Iris pigment epithelial cell (primary cell): ENCODE measurements at regions not wholly inside any gene's neighbourhood (a gene's known extent, or its start where the extent isn't known, plus 50 kb on each side); places are given as distances from the start of the nearest gene placed in this dataset.
A peak's percentile ranks its signal among the peaks of the same experiment; 100 is the strongest.

ENCODE experiments used
- DNase-seq: peaks from one replicate; pipeline ENCODE4 v3.0.0-alpha.2; 2011; ENCODE audit warnings: low read depth

DNA sequence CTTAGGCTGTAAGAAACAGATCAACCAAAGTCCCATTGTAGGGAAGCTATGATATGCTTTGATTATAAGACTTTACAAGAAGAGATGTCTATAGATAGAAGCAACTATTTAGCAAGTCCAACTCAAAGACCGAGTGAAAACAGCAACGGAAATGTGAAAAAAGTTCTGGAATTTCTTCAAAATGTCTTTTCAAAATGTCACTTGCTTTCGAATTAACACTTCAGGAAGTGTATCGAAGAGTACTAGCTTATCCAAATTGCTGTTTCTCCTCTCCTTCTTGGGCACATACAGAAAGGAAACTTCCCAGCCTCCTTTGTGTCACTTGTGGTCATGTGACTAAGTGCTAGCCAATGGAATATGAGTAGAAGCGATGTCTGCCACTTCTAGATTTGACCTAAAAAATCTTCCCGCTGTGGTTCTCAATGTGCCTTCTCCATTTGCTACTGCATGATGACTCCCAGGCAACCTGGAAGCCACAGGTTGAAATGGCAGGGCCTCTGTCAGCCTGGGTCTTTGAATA, 89.9 kb downstream of the TSEN15 start:
- no peak for DNase-seq

DNA sequence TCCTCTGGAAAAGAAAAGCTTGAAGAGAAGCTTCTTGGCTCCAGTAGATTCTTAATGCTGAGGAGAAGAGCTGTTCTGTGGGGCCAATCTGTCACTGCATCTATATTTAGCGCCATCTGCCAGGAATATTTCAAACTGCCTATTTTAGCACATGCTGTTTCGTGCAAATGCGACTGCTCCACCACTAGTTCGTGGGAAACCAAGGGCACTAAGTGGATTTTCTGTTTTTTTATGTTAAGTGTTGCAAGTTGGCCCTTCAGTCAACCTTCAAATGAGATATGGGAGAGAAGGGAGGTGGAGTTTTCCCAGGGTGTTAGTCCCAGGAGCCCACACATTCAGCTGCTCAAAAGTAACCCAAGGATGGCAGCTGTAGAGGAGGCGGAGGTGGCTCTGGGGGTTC, 91.9 kb downstream of the TSEN15 start:
- DNase-seq: no peak

DNA sequence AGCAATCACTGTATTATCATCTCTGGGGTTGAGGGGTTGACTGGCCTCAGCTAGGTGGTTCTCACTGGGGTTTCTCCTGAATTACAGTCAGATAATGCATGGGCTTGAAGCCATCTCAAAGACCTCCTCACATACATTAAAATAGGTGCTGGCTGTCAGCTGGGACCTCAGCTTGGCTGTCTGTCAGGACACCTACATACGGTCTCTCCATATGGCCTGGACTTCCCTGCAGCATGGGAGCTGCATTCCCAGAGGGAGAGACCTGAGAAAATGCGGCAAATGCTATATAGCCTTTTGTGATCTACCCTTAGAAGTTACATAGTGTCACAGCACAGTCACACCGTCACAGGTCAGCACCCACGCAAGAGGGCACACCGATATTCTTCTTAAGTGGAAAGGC, 93.6 kb downstream of the TSEN15 start:
- DNase-seq: no peak

DNA sequence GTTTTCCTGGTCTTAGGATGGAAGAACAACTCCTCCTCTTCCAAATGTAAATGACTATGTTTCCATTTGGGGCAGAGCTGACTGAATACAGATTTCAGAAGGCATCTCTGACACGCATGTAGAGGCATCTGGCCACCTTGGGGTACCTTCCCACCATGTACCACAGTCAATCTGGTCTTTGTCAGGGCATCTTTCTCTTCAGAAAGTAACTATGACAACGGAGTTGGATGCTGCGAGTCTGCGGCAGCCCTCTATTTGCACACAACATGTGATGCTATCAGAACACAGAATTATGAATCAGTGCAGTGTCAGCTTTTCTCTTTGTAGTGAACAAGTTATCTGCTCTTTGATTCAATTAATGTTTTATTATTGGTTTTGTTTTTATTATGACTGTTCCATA, 94.7 kb downstream of the TSEN15 start:
- no peak for DNase-seq

DNA sequence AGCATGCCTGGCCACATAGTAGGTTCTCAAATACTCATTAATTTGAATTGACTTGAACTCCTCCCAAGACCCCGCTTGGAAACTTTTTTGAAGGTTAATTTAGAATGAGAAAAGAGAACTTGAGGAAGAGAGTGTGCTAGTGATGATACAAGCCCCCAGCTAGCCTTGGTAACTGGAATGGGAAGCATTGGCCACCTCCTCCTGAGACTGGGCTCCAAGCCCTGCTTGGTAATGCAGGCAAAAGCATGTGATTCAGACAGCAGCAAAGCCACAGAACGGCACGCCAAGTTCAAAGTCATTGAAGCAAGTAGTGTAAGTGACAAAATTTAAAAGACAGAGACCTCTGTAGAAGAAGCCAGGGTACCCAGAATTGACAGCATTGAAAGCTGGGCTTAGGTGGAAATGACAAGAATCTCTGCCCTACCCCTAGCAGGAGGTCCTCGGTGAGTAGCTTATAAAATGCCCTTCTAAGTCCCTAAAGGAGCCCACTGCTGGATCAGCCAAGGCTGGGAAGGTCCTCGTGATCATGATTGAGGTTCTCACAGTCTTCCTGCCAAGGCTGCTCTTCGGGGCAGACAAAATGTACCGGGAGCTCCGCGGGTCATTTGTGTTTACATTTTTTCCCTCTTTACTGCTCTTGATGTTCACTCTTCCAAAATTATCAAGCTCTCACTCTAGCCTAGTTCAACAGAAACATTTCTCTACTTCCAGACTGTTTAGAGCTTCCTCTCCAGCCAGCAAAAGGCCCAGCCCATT, 99.4 kb downstream of the TSEN15 start:
- peak; percentile 37 for DNase-seq

DNA sequence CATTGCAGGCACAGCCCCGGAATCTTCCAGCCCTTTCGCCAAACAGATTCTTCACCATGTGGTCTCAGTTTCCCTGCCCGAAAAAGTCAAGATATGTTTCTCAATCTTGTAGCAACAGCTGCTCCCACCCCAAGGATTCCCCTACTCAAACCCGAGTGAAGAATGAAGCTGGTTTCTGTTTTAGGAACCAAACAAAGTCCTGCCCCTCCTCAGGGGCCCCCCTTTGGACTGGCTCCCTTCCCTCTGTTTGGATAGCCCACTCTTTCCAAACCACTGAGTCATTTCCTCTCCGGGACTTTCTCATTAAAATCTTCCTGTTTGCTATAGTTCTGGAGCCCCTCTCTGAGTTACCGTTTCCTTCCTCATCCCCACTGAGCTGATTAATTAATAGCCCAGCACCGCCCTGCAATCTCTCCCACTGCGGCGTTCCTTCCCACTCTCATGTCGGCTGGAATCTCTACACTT, 100.9 kb downstream of the TSEN15 start:
- peak; percentile 43 for DNase-seq

DNA sequence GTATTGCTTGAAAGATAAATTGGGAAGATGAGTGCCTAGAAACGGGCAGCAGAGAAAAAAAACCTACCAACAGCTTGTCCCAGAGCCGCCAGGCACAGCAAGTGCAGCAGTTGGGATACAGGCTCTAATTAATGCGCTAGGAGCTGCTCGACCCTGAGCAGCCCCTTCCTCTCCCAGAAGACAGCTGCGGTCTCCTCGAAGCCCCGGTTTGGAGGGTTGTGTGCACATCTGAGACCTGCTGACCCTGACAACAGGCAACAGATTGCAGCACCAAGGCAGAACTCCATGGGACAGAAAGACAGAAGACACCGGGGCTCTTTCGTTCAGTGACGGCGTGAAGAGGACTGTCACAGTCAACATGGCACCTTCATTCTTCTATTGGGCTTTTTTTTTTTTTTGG, 101.4 kb downstream of the TSEN15 start:
- DNase-seq: no peak

DNA sequence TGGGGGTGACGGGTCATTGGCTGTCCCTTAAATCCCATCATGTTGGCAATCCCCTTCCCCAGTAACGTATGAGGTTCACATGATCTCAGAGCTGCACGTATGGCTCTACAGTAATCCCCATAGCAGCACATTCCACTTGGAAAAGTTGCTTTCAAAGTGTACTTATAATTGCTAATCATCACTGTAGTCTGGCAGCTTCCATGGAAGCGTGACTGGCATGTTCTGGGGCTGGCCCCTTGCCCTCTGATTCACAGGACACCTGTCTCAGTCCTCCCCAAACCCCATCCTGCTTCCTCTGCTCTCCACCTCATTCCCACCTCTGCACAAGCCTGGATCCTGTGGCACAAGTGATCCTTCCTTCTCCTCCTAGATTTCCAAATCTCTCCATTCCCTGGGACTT, 102.2 kb downstream of the TSEN15 start:
- DNase-seq: no peak

DNA sequence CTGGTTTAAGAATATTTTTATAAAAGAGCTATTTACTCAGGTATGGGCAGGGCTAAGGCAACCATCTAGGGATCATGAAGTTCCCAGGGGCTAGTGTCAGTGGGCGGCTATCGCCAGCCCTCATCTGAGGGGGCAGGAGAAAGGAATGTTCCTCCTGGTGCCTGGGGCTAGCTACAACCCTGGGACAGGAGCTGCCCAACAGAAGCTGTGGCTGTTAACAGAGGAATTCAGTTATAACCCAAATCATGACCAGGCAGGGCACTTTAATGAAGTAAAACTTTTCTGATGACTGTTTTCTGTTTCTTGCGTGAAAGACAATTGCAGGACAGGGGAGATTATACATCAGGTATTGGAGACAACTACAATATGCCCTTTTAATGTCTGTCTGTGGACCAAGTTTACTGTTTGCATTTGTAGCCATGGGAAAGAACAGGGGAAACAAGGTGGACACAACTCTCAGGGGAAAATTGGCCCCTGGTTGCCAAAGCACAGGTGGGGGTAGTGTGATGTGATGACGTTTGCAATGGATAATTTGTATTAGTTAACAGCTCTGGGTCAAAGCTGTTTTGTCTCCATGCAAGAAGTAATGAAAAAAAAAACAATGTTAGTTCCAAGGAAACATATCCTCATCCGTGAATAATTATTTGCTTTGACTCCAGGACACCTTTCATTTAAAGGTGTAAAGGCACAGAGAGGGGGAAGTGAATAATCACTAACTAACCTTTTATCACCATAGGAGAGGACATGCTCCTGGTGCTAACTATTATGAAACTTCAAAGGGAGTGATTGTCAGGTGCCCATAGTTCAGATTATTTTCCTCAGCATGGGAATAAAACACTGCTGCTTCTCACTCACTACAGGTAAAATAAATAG, 105.2 kb downstream of the TSEN15 start:
- no peak for DNase-seq

DNA sequence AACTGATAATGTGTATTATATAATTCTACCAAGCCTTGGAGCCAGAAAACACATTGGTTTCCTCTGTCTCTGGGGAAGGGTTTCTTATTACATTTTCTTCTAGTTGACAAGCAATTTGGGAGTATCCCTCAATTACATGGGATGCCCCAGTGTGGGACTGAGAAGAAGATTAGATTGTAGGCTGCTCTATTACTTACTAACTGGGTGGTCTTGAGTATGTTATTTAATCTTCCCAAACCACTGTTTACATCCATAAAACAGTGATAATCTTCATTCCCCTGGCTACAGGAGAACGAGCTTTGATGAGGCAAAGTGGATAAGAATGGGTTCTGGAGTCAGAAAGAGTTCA, 105.8 kb downstream of the TSEN15 start:
- DNase-seq: no peak

DNA sequence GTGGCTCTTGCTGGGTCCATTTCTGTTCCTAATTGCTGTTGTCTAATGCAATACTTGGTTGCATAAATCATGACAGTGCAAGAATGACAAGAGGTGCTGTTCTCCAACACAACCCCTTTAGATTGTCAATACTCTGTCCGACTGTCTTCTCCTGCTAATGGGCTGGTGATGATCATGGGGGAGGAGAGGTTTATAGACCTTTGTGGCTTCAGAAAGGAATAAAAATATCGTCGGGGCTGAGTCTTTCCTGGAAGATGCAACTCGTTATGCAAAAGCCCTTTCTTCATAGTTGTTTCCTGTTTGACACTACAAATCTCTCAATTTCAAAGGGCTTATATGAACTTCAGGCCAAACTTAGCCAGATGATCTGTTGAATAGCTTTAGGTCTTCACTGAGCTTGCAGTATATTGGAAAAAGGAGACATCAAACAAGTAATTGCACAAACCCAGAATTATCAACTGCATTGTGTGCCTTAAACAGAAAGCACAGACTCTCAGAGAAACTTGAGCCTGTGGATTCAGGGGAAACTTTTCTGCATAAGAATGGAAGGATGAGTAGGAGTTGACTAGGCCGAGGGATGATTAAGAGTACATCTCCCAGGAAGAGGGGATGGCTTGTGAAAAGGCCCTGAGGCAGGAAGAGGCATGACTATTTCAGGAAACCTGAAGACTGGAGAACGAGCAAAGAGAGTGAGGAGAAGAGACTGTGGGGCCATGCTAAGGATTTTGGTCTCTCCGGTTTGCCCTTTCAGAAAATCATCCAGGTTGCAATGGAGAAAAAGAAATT, 107.6 kb downstream of the TSEN15 start:
- no peak for DNase-seq

DNA sequence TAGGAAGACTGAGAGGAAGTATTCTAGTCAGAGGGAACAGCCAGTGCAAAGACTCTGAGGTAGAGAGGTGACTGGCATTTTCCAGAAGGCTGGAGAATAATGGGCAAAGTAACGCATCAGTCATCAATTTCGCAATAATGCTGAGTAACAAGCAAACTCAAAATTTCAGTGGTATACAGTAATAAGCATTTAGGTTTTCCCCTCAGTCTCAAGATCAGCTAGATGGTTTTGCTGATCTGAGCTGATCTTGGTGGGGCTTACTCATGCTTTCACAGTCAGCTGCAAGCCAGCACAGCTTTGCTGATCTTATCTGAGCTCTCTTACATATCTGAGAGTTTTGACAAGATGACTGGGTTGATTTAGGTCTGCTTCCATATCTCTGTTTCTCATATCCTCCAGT, 108.7 kb downstream of the TSEN15 start:
- peak; percentile 95 for DNase-seq

DNA sequence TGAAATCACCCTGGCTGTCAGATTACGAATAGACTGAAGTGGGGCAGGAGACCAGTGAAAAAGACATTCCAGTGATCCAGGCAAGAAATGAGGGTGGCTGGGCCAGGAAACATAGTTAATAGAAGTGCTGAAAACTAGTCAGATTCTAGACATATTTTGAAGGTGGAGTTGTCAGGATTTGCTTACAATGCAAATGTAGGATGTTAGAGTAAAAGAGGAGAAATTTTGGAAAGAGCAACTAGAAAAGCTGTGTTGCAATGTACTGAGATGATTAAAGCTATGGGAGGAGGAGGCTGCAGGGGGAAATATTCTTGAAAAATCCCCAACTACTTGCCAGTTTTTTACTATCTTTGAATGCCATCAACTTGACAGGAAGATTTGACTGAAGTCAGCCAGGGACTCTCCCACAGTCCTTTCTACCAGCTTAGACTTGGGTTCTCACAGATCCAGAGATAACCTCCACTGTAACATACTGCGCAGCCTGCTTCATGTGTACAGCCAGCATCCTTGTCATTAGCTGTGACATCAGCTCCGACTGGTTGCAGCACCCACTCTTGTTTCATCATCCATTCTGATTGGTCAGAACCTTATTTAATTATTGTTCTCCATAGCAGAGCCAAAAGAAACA, 109.7 kb downstream of the TSEN15 start:
- DNase-seq: peak; percentile 75

DNA sequence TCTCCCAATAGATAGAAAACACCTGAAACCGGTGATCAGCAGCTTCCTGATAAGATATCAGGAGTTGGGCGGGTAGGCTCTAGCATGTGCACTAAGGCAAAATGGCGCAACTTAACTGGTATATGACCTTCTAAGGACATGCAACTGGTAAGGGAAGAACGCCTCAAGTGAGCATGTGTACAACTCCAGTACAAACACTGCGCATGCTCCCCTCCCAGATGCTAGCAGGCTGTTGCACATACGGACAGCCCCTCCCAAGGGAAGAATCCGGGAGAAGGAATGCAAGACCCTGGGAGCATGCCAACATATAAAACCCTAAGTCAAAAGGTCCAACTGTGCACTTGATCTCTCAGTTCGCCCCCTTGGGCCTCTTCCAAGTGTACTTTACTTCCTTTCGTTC, 110.8 kb downstream of the TSEN15 start:
- no peak for DNase-seq

DNA sequence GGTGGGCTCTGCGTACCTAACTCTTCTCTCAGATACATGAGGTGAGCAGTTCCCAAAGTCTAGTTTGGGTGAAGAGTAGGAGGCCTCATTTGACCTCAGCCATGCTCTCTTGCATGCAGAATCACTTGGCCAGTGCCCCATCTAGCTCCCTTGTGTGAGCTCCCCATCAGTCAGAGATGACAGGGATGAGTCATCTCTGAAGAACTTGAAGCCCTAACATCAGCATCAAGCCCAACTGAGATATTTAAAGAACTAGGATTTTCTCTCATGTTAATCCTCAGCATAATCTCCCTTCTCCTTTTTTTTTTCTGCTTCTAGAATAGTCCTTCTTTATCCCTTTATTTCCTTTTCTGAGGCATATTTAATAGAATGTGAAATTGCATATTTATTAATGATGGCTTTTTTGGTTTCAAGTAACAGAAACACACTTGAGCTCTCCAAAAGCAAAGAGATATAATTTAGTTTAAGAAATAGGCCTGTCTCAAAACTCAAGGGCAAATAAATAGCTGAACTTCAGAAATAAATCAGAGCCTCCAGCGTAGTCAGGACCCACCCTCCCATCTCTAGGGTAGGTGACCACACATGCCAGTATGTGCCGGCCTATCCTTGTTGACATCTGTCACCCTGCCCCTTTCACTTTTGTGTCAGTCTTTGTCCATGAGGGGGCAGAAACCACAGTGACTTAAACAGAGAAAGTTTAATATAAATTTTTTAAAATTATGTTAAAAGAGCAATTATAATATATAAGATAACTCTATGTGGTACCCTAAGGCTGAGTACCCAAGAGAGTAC, 112.3 kb downstream of the TSEN15 start:
- peak; percentile 77 for DNase-seq

DNA sequence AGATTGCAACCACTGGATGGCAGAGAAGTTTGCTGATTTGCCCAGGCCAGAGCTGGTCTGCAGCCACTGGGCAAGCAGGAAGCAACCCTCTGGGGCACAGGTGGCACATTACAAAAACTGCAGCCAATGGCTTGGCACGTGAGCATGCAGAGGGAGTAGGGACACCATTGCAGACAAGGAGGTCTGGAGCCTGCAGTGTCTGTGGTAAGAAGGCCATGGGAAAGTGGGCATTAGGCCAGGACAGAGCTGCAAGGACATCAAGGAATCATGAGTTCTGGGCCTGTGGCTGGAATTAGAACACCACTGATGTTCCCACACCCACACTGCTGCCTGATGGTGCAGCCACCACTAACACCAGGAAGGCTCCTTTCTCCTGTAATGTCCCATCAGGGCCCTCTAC, 113.0 kb downstream of the TSEN15 start:
- DNase-seq: no peak

DNA sequence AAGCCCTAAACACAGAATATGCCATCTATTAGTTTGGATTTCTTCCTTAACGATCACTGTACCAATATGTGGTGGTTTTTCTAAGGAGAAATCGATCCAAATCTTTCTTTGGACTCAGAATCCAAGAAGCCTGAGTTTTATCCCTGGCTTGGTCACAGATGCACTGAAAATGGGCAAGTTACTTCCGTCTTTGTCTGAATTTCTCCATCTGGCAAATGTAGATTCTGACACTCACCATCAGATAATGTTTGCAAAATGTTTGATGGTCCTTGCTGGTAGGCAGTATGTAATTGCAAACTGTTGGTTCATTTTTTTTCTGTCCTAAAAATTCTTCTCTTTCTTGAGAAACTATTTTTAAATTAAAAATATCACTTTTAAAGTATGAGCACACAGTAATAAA, 115.0 kb downstream of the TSEN15 start:
- DNase-seq: no peak

DNA sequence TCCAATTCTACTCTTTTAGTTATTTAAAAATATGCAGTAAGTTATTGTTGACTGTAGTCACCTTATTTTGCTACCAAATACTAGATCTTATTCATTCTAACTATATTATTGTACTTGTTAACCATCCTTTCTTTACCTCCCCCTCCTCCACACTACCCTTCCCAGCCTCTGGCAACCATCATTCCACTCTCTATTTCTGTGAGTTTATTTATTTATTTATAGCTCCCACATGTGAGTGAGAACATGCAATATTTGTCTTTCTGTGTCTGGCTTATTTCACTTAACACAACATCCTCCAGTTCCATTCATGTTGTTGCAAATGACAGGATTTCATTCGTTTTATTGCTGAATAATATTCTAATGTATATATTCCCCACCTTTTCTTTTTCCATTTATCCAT, 115.8 kb downstream of the TSEN15 start:
- DNase-seq: no peak

DNA sequence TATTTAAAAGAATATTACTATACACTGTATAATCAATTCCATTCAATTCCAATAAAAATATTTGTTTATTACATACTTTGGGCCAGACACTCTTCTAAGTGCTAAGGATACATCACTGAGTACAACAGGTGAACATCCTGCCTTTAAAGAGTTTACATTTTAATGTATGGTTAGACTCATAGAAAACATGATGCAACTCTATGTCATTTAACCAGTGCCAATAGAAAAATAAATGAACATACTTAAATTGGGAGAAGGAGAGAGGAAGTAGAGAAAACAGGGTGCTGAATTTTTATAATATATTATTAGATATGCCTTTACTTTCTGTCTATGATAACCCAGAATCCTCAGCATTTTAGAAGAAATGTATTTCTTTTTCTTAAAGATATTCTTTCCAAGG, 119.2 kb downstream of the TSEN15 start:
- no peak for DNase-seq

DNA sequence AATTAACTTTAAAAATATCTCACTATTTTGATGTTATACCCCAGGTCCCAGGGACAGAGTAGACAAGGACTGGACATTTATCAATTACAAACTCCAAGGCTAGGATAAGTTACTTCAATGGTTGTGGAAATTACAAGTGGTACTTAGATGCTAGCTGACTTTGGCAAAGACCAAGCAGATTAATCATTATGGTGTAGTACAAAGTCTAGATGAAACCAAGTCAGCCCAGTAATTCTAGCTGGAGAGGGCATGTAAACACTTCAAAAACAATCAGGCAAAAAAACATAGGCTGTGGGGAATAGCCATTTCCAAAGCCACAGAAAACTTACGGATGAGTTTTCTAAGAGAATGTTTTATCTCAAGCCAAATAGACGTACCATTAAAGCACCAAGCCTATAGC, 124.5 kb downstream of the TSEN15 start:
- no peak for DNase-seq

DNA sequence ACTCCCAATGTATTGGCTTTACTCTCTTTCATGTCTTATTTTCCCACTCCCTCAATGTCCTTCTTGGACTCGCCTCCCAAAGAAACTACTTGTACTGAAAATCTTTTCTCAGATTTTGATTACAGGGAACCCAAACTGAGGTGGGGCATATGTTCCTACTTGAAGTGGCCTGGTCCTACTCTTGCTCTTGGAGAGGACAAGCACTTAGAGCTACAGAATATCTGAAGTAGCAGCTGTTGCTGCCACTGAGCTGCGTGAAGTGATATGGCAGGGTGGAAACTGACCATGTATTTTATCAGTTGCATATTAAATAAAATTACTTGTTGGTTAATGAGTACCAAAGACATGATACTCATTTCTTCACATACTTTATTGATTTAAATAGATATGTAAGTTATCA, 129.5 kb downstream of the TSEN15 start:
- no peak for DNase-seq
